Hepatocyte (in vitro differentiated cells): ENCODE measurements at regions not wholly inside any gene's neighbourhood (a gene's known extent, or its start where the extent isn't known, plus 50 kb on each side); places are given as distances from the start of the nearest gene placed in this dataset.

Experiments
- EZH2 ChIP-seq: fragments of 200-600 bp; sonication (generic); IDR thresholded peaks from 2 replicates; pipeline ENCODE4 v1.6.1; 2016; ENCODE audit warnings: antibody characterized with exemption, mild to moderate bottlenecking, borderline replicate concordance
- EZH2phosphoT487 ChIP-seq: fragments of 200-600 bp; sonication (generic); IDR thresholded peaks from one replicate; pipeline ENCODE4 v1.6.1; 2018; ENCODE audit warnings: antibody characterized with exemption, mild to moderate bottlenecking, low read depth, moderate library complexity; ENCODE audit not compliant: unreplicated experiment, severe bottlenecking
- TF ChIP-seq, protein P1 (sequence below): fragments of 200-600 bp; sonication (generic); IDR thresholded peaks from 2 replicates; pipeline ENCODE4 v1.5.1; 2016; ENCODE audit warnings: antibody characterized with exemption, mild to moderate bottlenecking; ENCODE audit not compliant: poor library complexity

DNA sequence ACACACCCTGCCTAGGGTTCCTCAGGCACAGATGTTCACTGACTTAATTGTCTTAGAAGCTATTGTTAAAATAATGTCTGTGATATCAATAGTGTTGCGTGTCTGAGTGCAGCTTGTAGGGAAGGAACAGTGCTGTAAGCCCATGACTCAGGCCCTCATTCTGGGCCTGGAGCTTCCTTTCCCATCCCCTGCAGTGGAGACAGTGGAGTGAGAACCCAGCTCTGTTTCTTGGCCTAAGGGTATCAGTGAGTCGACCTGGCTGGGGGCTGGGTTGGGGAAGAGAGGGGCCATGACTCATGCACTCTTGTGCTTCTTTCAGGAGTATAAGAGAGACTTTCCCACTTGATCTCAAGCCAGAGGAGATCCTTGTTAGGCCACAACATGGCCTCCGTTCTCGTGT lies 106.8 kb downstream of the HRH4 start:
- TF ChIP-seq EZH2phosphoT487: no peak
- no peak for TF ChIP-seq EZH2
- TF ChIP-seq, protein P1, sequence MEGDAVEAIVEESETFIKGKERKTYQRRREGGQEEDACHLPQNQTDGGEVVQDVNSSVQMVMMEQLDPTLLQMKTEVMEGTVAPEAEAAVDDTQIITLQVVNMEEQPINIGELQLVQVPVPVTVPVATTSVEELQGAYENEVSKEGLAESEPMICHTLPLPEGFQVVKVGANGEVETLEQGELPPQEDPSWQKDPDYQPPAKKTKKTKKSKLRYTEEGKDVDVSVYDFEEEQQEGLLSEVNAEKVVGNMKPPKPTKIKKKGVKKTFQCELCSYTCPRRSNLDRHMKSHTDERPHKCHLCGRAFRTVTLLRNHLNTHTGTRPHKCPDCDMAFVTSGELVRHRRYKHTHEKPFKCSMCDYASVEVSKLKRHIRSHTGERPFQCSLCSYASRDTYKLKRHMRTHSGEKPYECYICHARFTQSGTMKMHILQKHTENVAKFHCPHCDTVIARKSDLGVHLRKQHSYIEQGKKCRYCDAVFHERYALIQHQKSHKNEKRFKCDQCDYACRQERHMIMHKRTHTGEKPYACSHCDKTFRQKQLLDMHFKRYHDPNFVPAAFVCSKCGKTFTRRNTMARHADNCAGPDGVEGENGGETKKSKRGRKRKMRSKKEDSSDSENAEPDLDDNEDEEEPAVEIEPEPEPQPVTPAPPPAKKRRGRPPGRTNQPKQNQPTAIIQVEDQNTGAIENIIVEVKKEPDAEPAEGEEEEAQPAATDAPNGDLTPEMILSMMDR: no peak
